ENCODE measurements at regions not wholly inside any gene's neighbourhood (a gene's known extent, or its start where the extent isn't known, plus 50 kb on each side); places are given as distances from the start of the nearest gene placed in this dataset.
"Not testable (repeated sequence)": the region's sequence is repeated elsewhere in the genome, so short reads cannot be mapped to it uniquely, and the experiment has no call there.

GRCh38 chr3:154904328-154904727 lies 175.8 kb upstream of the MME start:
- no peak for DNase-seq (ENCODE audit: low read depth)
- peak; percentile 51 for TF ChIP-seq CTCF (IDR thresholded peaks at IDR 0.05; ENCODE audit: control insufficient read depth, insufficient read depth, low read depth, low read length, missing control alignments)

DNA sequence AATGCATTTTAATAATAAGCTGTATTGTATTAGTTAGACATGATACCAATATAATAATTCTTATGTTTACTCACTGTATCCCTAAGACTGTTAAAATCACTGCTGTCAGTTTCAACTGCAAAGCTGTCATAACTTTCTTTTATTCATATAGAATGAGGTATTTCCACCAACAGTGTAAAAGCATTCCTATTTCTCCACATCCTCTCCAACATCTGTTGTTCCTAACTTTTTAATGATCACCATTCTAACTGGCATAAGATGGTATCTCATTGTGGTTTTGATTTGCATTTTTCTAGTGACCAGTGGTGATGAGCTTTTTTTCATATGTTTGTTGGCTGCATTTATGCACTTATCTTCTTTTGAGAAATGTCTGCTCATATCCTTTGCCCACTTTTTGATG lies 177.6 kb upstream of the MME start:
- peak; percentile 31 for DNase-seq (ENCODE audit: low read depth)
- not testable (repeated sequence) for H3K4me3 ChIP-seq (ENCODE audit: control insufficient read depth, low read depth, low read length)

More at GRCh38 chr3:154904328-154904727, 175.8 kb upstream of the MME start:
- H3K4me3 ChIP-seq (ENCODE audit: control insufficient read depth, low read depth, low read length) = no peak overlapping the region

GRCh38 chr3:154901278-154901677 lies 178.8 kb upstream of the MME start:
- DNase-seq (ENCODE audit: low read depth) = no peak
- H3K4me3 ChIP-seq (ENCODE audit: control insufficient read depth, low read depth, low read length) = no peak overlapping the region
- TF ChIP-seq CTCF (IDR thresholded peaks at IDR 0.05; ENCODE audit: control insufficient read depth, insufficient read depth, low read depth, low read length, missing control alignments) = no peak

DNA sequence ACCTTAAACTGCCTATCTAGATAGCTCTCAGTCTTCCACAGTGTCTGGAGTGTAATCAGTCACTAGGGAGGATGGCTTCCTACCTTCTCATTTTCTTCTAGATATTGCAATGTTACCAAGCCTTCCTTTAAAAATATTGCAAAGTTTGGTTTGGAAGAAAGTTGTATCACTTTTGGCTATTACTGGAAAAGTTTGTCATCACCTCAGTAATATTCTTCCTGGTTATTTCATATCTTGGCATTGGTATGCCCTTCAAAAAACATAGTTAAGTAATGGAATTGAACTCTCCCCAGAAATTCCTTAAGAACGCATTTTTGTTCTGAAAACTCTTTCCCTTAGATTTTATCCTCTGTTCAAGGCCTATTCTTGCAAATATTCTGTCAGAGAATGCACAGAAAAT lies 179.3 kb upstream of the MME start:
- no peak for TF ChIP-seq CTCF (IDR thresholded peaks at IDR 0.05; ENCODE audit: control insufficient read depth, insufficient read depth, low read depth, low read length, missing control alignments)
- no peak overlapping the region for H3K4me3 ChIP-seq (ENCODE audit: control insufficient read depth, low read depth, low read length)
- DNase-seq (ENCODE audit: low read depth) = no peak

- no peak overlapping the region for H3K4me3 ChIP-seq (ENCODE audit: control insufficient read depth, low read depth, low read length)
- DNase-seq (ENCODE audit: low read depth) = no peak
- TF ChIP-seq CTCF (IDR thresholded peaks at IDR 0.05; ENCODE audit: control insufficient read depth, insufficient read depth, low read depth, low read length, missing control alignments) = no peak
Measured at GRCh38 chr3:154898916-154899315, 181.2 kb upstream of the MME start.

DNA sequence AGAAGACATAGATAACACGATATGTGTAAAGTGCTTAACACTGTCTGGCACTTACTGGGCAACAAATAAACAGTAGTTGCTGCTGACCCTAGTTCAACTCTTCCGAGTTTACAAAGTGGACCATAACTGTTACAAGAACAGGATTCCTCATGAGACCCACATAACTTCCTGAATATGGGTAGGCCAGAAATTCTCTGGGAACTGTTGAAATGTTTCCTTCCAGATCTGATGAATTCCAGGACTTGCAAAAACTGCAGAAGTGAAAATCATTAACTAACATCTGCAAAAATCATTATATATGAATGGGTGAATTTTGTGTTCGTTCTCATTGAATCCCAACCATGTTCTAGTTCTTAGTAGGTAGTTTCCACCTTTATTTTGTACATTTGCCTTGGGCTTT lies 181.7 kb upstream of the MME start:
- no peak for TF ChIP-seq CTCF (IDR thresholded peaks at IDR 0.05; ENCODE audit: control insufficient read depth, insufficient read depth, low read depth, low read length, missing control alignments)
- DNase-seq (ENCODE audit: low read depth) = no peak

DNA sequence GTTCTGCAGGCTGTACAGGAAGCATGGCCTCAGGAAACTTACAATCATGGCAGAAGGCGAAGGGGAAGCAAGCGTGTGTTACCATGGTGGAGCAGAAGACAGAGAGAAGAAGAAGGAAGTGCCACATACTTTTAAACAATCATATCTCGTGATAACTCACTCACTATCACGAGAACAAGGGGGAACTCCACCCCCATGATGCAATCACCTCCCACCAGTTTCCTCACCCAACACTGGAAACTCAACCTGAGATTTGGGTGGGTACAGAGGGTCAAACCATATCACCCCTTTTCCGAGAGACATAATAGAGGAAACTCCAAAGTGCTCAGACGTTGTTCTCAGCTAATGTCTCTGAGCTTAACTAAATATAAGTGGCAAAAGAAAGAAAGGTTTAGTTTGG lies 186.3 kb upstream of the MME start:
- H3K4me3 ChIP-seq (ENCODE audit: control insufficient read depth, low read depth, low read length) = no peak overlapping the region
- no peak for TF ChIP-seq CTCF (IDR thresholded peaks at IDR 0.05; ENCODE audit: control insufficient read depth, insufficient read depth, low read depth, low read length, missing control alignments)
- no peak for DNase-seq (ENCODE audit: low read depth)

More for the DNA sequence above, 181.7 kb upstream of the MME start:
- no peak overlapping the region for H3K4me3 ChIP-seq (ENCODE audit: control insufficient read depth, low read depth, low read length)

All from AG09309 (cell line).